H1 (cell line): ENCODE measurements at regions not wholly inside any gene's neighbourhood (a gene's known extent, or its start where the extent isn't known, plus 50 kb on each side); places are given as distances from the start of the nearest gene placed in this dataset.

Experiments
- CTCF ChIA-PET: fragments of 300-600 bp; sonication (Branson Sonifier 250); formaldehyde crosslinking; loops from one replicate; lab custom pipeline; 2021; ENCODE audit not compliant: partially characterized antibody; lab: Charles Lee
- POLR2A ChIA-PET: fragments of 300-600 bp; sonication (Branson Sonifier 250); formaldehyde crosslinking; loops from one replicate; lab custom pipeline; 2021; ENCODE audit warnings: inconsistent platforms; ENCODE audit not compliant: partially characterized antibody; lab: Charles Lee
- DNase-seq, 2 experiments: peaks; one replicate each; pipeline versions ENCODE4 v3.0.0 to v3.0.0-alpha.2; 2010 to 2022; ENCODE audit warnings: low spot score in 2 of 2, low read depth in 1 of 2, mixed read lengths in 1 of 2
- FAIRE-seq: peaks from 2 replicates; lab custom pipeline; 2011; peaks lifted over from hg19 to GRCh38; lab: Jason Lieb, UNC
- H2AFZ ChIP-seq: 2 replicates; pipeline ENCODE4 v1.8.1; 2012; ENCODE audit warnings: low read length, inconsistent platforms
- H2AK5ac ChIP-seq: 2 replicates; pipeline ENCODE4 v1.6.1; 2013; ENCODE audit warnings: low read depth, low read length
- H2BK120ac ChIP-seq: replicated peaks from 2 replicates; pipeline ENCODE3; 2013; ENCODE audit warnings: low read depth, low read length, inconsistent platforms
- H2BK12ac ChIP-seq: 2 replicates; pipeline ENCODE4 v1.6.1; 2013; ENCODE audit warnings: low read depth, low read length
- H2BK15ac ChIP-seq: 2 replicates; pipeline ENCODE4 v1.6.1; 2013; ENCODE audit warnings: low read length
- H2BK20ac ChIP-seq: 2 replicates; pipeline ENCODE4 v1.6.1; 2013; ENCODE audit warnings: low read length
- H2BK5ac ChIP-seq: 2 replicates; pipeline ENCODE4 v1.6.1; 2013; ENCODE audit warnings: low read depth, low read length
- H3K14ac ChIP-seq: 2 replicates; pipeline ENCODE4 v1.6.1; 2013; ENCODE audit warnings: inconsistent platforms; ENCODE audit not compliant: insufficient read length
- H3K18ac ChIP-seq: 2 replicates; pipeline ENCODE4 v1.6.1; 2013; ENCODE audit warnings: low read length; ENCODE audit errors: extremely low read depth
- H3K23ac ChIP-seq: 2 replicates; pipeline ENCODE4 v1.6.1; 2013; ENCODE audit warnings: inconsistent platforms; ENCODE audit not compliant: insufficient read length
- H3K23me2 ChIP-seq: 2 replicates; pipeline ENCODE4 v1.6.1; 2013; ENCODE audit warnings: low read depth, low read length
- H3K27ac ChIP-seq: 2 replicates; pipeline ENCODE4 v1.6.1; 2011; ENCODE audit warnings: low read depth, low read length, inconsistent platforms
- H3K27me3 ChIP-seq, 4 experiments: replicated peaks in 1 of 4; 1 replicate in 1 of 4; 2 replicates in 3 of 4; pipeline versions ENCODE4 v1.6.1 to v1.8.1; 2011 to 2013; ENCODE audit warnings: low read length in 3 of 4, mild to moderate bottlenecking in 3 of 4, inconsistent platforms in 2 of 4, mixed read lengths in 2 of 4, moderate library complexity in 1 of 4; ENCODE audit not compliant: control insufficient read depth in 3 of 4, insufficient read depth in 3 of 4; ENCODE audit errors: extremely low read depth in 1 of 4
- H3K36me3 ChIP-seq, 4 experiments: 2 replicates each; pipeline versions ENCODE4 v1.6.1 to v1.8.1; 2011 to 2013; ENCODE audit warnings: mild to moderate bottlenecking in 4 of 4, low read length in 3 of 4, moderate library complexity in 2 of 4, control low read depth in 1 of 4, inconsistent platforms in 1 of 4; ENCODE audit not compliant: insufficient read depth in 4 of 4, control insufficient read depth in 2 of 4
- H3K4ac ChIP-seq: replicated peaks from 2 replicates; pipeline ENCODE3; 2013; ENCODE audit warnings: low read length, low read depth, mixed read lengths, inconsistent platforms; ENCODE audit not compliant: insufficient read length
- H3K4me1 ChIP-seq, 4 experiments: replicated peaks in 1 of 4; 1 replicate in 1 of 4; 2 replicates in 3 of 4; pipeline versions ENCODE4 v1.6.1 to v1.8.1; 2011 to 2013; ENCODE audit warnings: low read length in 3 of 4, inconsistent platforms in 2 of 4, mixed read lengths in 1 of 4; ENCODE audit not compliant: insufficient read depth in 4 of 4, control insufficient read depth in 3 of 4
- H3K4me2 ChIP-seq, 2 experiments: 2 replicates each; pipeline versions ENCODE4 v1.6.1 to v1.8.1; 2011 to 2013; ENCODE audit warnings: low read depth in 2 of 2, low read length in 2 of 2, control low read depth in 1 of 2, inconsistent platforms in 1 of 2, mild to moderate bottlenecking in 1 of 2; ENCODE audit not compliant: insufficient read depth in 1 of 2
- H3K4me3 ChIP-seq, 4 experiments: fragments of 200-600, 300-600 bp in 1 of 4; sonication (generic), shearing (Covaris generic), sonication (Bioruptor Twin) in 1 of 4; 2 replicates each; pipeline versions ENCODE4 v1.5.1 to v1.8.1; 2011 to 2016; ENCODE audit warnings: low read length in 4 of 4, low read depth in 3 of 4, control low read depth in 2 of 4, inconsistent platforms in 2 of 4, mild to moderate bottlenecking in 2 of 4, mixed read lengths in 1 of 4, moderate library complexity in 1 of 4; ENCODE audit not compliant: insufficient read depth in 2 of 4; ENCODE audit errors: extremely low read depth in 1 of 4
- H3K56ac ChIP-seq: replicated peaks from 2 replicates; pipeline ENCODE3; 2013; ENCODE audit warnings: low read depth, mild to moderate bottlenecking, mixed read lengths, low read length, inconsistent platforms; ENCODE audit not compliant: insufficient read length
- H3K79me1 ChIP-seq: 2 replicates; pipeline ENCODE4 v1.6.1; 2013; ENCODE audit warnings: low read depth, low read length, control low read depth
- H3K79me2 ChIP-seq, 2 experiments: 2 replicates each; pipeline versions ENCODE4 v1.6.1 to v1.8.1; 2012 to 2013; ENCODE audit warnings: low read length in 2 of 2, mild to moderate bottlenecking in 2 of 2, inconsistent platforms in 1 of 2; ENCODE audit not compliant: insufficient read depth in 2 of 2, control insufficient read depth in 1 of 2
- H3K9ac ChIP-seq, 4 experiments: replicated peaks in 1 of 4; 1 replicate in 1 of 4; 2 replicates in 3 of 4; pipeline versions ENCODE4 v1.6.1 to v1.8.1; 2011 to 2013; ENCODE audit warnings: low read depth in 3 of 4, low read length in 3 of 4, control low read depth in 2 of 4, mild to moderate bottlenecking in 2 of 4, moderate library complexity in 2 of 4, inconsistent platforms in 1 of 4; ENCODE audit errors: extremely low read depth in 1 of 4
- H3K9me3 ChIP-seq, 2 experiments: 2 replicates each; pipeline versions ENCODE4 v1.6.1 to v1.8.1; 2012 to 2013; ENCODE audit warnings: mild to moderate bottlenecking in 2 of 2, moderate library complexity in 2 of 2, control low read depth in 1 of 2, inconsistent platforms in 1 of 2, low read depth in 1 of 2, low read length in 1 of 2, mixed read lengths in 1 of 2; ENCODE audit not compliant: insufficient read depth in 2 of 2
- H4K20me1 ChIP-seq, 2 experiments: replicated peaks in 1 of 2; 2 replicates each; pipeline versions ENCODE3 to v1.8.1; 2011 to 2013; ENCODE audit warnings: inconsistent platforms in 2 of 2, low read length in 2 of 2, mild to moderate bottlenecking in 1 of 2; ENCODE audit not compliant: insufficient read depth in 2 of 2, control insufficient read depth in 1 of 2
- H4K5ac ChIP-seq: 2 replicates; pipeline ENCODE4 v1.6.1; 2013; ENCODE audit warnings: low read length, low read depth, mixed read lengths, inconsistent platforms; ENCODE audit not compliant: insufficient read length
- H4K8ac ChIP-seq: 2 replicates; pipeline ENCODE4 v1.8.0; 2013; ENCODE audit warnings: mild to moderate bottlenecking, moderate library complexity, low read length, inconsistent platforms; ENCODE audit not compliant: insufficient read depth; ENCODE audit errors: extremely low read depth
- H4K91ac ChIP-seq: replicated peaks from 2 replicates; pipeline ENCODE3; 2013; ENCODE audit warnings: low read length, mixed read lengths, inconsistent platforms; ENCODE audit not compliant: insufficient read length
- BACH1 ChIP-seq: IDR thresholded peaks from 2 replicates; pipeline ENCODE4 v1.6.1; 2012; ENCODE audit warnings: low read length, improper control_type of control experiment
- CTCF ChIP-seq, 3 experiments: IDR thresholded peaks; 1 replicate in 2 of 3; 2 replicates in 1 of 3; pipeline versions ENCODE4 v1.5.1 to v1.6.1; 2011; ENCODE audit warnings: low read length in 3 of 3, mild to moderate bottlenecking in 3 of 3, inconsistent platforms in 2 of 3, low read depth in 1 of 3, moderate library complexity in 1 of 3; ENCODE audit not compliant: insufficient read depth in 1 of 3; ENCODE audit errors: control extremely low read depth in 1 of 3
- EGR1 ChIP-seq: IDR thresholded peaks from 2 replicates; pipeline ENCODE4 v1.6.1; 2011; ENCODE audit warnings: low read depth, low read length, borderline replicate concordance
- MAX ChIP-seq: IDR thresholded peaks from 2 replicates; pipeline ENCODE4 v1.6.1; 2012; ENCODE audit warnings: inconsistent platforms
- SIN3A ChIP-seq, 2 experiments: IDR thresholded peaks in 1 of 2; conservative IDR thresholded peaks in 1 of 2; 2 replicates each; pipeline ENCODE4 v1.6.1; 2011 to 2012; ENCODE audit warnings: low read length in 2 of 2, improper control_type of control experiment in 1 of 2, low read depth in 1 of 2, mild to moderate bottlenecking in 1 of 2
- TAF7 ChIP-seq: optimal IDR thresholded peaks from 2 replicates; pipeline ENCODE3; 2011; ENCODE audit warnings: low read depth, mild to moderate bottlenecking, inconsistent platforms, low read length, moderate library complexity, borderline replicate concordance
- TBP ChIP-seq: IDR thresholded peaks from 2 replicates; pipeline ENCODE4 v1.6.1; 2011; ENCODE audit warnings: low read depth, low read length, improper control_type of control experiment
- WGBS, 2 experiments: shearing (Covaris generic) in 1 of 2; methylation state at CpG; one replicate each; pipeline versions ENCODE4 v1.1.6 to v1.1.7; 2013 to 2015; ENCODE audit warnings: low lambda C conversion rate in 2 of 2, mixed read lengths in 2 of 2, inconsistent platforms in 1 of 2, low coverage in 1 of 2, missing lambda C conversion rate in 1 of 2; ENCODE audit not compliant: insufficient replicate concordance in 2 of 2, insufficient coverage in 1 of 2, insufficient read length in 1 of 2; ENCODE audit errors: extremely low coverage in 1 of 2, missing lambda C conversion rate in 1 of 2; 5-methylcytosine and 5-hydroxymethylcytosine counted together

- ChIA-PET POLR2A (interaction anchor here (0.7 to 1.5 kb wide), 9 partner anchors 10 to 608 kb away, joined by 3 to 7 read pairs (median 3); a partner anchor contains a TSS), CTCF (interaction anchor here (0.6 to 12.4 kb wide), 9 partner anchors 16 to 595 kb away, joined by 3 to 102 read pairs (median 6); no protein-coding TSS in a partner anchor)
- H2BK20ac ChIP-seq, result no peak overlapping the region
- peaks cover 0 to 13% (median 1%) of the 10 kb centered on the region in 4 experiments; a peak in 4 of 7 replicates for H3K4me1 ChIP-seq
- TF ChIP-seq TAF7, result no peak
- peak in 2 of 3 experiments; percentile 26 to 31; a peak in 2 of 4 replicates for TF ChIP-seq CTCF (IDR thresholded peaks at IDR 0.05; ENCODE audit: control extremely low read depth in 1 of 3, insufficient read depth in 1 of 3, low read depth in 1 of 3, low read length in 3 of 3)
- peak; percentile 53 for TF ChIP-seq MAX
- peak; percentile 68 for TF ChIP-seq TBP
- TF ChIP-seq EGR1, result no peak
- 0 out of 4 replicates have a peak, but pooled peaks of 1 of the 2 experiments have one; percentile 58 for TF ChIP-seq SIN3A (conservative IDR thresholded peaks at IDR 0.05 in 1 of 2, IDR thresholded peaks at IDR 0.05 in 1 of 2; ENCODE audit: low read depth in 1 of 2, low read length in 2 of 2)
- peak; percentile 35; the same call in 1 of the 2 replicates for TF ChIP-seq BACH1
- no peak overlapping the region for H3K56ac ChIP-seq
- H3K14ac ChIP-seq, result no peak overlapping the region
- H2AFZ ChIP-seq, result no peak overlapping the region
- no peaks in the 10 kb centered on the region for H3K79me2 ChIP-seq
- no peak overlapping the region for H2BK15ac ChIP-seq
- H3K23ac ChIP-seq, result no peak overlapping the region
- H4K91ac ChIP-seq, result no peak overlapping the region
- H4K5ac ChIP-seq, result no peak overlapping the region
- H3K27me3 ChIP-seq, result peaks cover 0 to 29% (median 12%) of the 10 kb centered on the region in 4 experiments; a peak in 6 of 7 replicates
- no peak overlapping the region for H4K8ac ChIP-seq
- no peak overlapping the region for H3K9ac ChIP-seq
- H2AK5ac ChIP-seq, result no peak overlapping the region
- H3K4ac ChIP-seq, result no peak overlapping the region
- H3K9me3 ChIP-seq, result no peaks in the 10 kb centered on the region
- H3K4me2 ChIP-seq, result peak overlapping the region; percentile 63 to 67
- H3K27ac ChIP-seq, result no peak overlapping the region
- H2BK5ac ChIP-seq, result no peak overlapping the region
- no peak overlapping the region for H2BK12ac ChIP-seq
- 2% methylated on average over 12 of the region's 12 CpGs; no CpG with 5 or more reads in 1 of the 2 experiments for WGBS, 2 experiments
- FAIRE-seq, result peak; percentile 42
- no peak overlapping the region for H2BK120ac ChIP-seq
- no peaks in the 10 kb centered on the region for H3K79me1 ChIP-seq
- H3K36me3 ChIP-seq, result no peaks in the 10 kb centered on the region
- H3K23me2 ChIP-seq, result peaks cover 2% of the 10 kb centered on the region
- H3K18ac ChIP-seq, result no peak overlapping the region
- no peaks in the 10 kb centered on the region for H4K20me1 ChIP-seq
- DNase-seq, result peak; percentile 59 to 71
- peak overlapping the region; percentile 84 to 100 (median 91); a peak in 7 of 8 replicates for H3K4me3 ChIP-seq
These were observed 158.4 kb downstream of the OR2B2 start for GRCh38 chr6:27753668-27754407.
